ENCODE measurements at regions not wholly inside any gene's neighbourhood (a gene's known extent, or its start where the extent isn't known, plus 50 kb on each side); places are given as distances from the start of the nearest gene placed in this dataset.

GRCh38 chr9:116027511-116027910 is 126.1 kb upstream of the PAPPA start:
- H3K36me3 ChIP-seq: no peaks in the 10 kb centered on the region
- no peaks in the 10 kb centered on the region for H3K9me3 ChIP-seq
- intact Hi-C loops (cut with DNase I): loop anchor here in 1 of 3 donors (5.0 kb wide), 1 partner anchor 120 kb away; no protein-coding TSS in a partner anchor
- no peak for DNase-seq
- H3K27ac ChIP-seq: no peak overlapping the region
- no peaks in the 10 kb centered on the region for H3K4me1 ChIP-seq
- H3K27me3 ChIP-seq: no peaks in the 10 kb centered on the region
- TF ChIP-seq, protein P1, sequence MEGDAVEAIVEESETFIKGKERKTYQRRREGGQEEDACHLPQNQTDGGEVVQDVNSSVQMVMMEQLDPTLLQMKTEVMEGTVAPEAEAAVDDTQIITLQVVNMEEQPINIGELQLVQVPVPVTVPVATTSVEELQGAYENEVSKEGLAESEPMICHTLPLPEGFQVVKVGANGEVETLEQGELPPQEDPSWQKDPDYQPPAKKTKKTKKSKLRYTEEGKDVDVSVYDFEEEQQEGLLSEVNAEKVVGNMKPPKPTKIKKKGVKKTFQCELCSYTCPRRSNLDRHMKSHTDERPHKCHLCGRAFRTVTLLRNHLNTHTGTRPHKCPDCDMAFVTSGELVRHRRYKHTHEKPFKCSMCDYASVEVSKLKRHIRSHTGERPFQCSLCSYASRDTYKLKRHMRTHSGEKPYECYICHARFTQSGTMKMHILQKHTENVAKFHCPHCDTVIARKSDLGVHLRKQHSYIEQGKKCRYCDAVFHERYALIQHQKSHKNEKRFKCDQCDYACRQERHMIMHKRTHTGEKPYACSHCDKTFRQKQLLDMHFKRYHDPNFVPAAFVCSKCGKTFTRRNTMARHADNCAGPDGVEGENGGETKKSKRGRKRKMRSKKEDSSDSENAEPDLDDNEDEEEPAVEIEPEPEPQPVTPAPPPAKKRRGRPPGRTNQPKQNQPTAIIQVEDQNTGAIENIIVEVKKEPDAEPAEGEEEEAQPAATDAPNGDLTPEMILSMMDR (IDR thresholded peaks at IDR 0.05): no peak
- 61 to 68% methylated on average over 1 of the region's 1 CpG for WGBS, 2 donors
- H3K4me3 ChIP-seq: no peak overlapping the region
- no peak for ATAC-seq
- FAIRE-seq: no peak

DNA sequence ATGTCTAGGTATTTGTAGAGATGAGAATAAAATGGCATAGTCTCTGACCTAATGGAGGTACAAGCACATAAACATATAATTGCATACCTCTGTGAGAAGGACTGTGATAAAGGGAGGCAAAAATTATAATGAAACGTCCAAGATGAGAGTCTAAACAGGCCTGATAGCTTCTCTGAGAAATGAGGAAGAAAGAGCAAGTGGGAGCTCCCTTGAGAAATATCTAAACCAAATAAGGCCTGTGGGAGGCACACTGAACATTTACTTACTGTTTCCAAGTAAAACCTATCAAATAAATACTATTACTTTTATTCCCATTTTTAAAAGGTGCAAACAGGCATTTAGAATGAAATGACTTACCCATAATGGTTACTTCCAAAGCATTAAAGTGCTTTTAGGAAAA is 125.6 kb upstream of the PAPPA start:
- H3K9me3 ChIP-seq: no peaks in the 10 kb centered on the region
- H3K4me1 ChIP-seq: no peaks in the 10 kb centered on the region
- no peak for DNase-seq
- ATAC-seq: no peak
- TF ChIP-seq, protein P1 (IDR thresholded peaks at IDR 0.05): no peak
- WGBS, 2 donors: 24 to 26% methylated on average over 1 of the region's 1 CpG
- no peak for FAIRE-seq
- no peak overlapping the region for H3K4me3 ChIP-seq
- no peaks in the 10 kb centered on the region for H3K36me3 ChIP-seq
- H3K27me3 ChIP-seq: no peaks in the 10 kb centered on the region
- intact Hi-C loops (cut with DNase I): loop anchor here in 1 of 3 donors (5.0 kb wide), 1 partner anchor 121 kb away; no protein-coding TSS in a partner anchor
- no peak overlapping the region for H3K27ac ChIP-seq

- FAIRE-seq (no peak), DNase-seq (no peak), ATAC-seq (no peak)
- H3K36me3 ChIP-seq: no peaks in the 10 kb centered on the region
- no peaks in the 10 kb centered on the region for H3K9me3 ChIP-seq
- H3K4me3 ChIP-seq: no peak overlapping the region
- no peaks in the 10 kb centered on the region for H3K4me1 ChIP-seq
- H3K27ac ChIP-seq: no peak overlapping the region
- TF ChIP-seq, protein P1 (IDR thresholded peaks at IDR 0.05): no peak
- no peaks in the 10 kb centered on the region for H3K27me3 ChIP-seq
- intact Hi-C loops (cut with DNase I): no loop called here
Observed at GRCh38 chr9:116030517-116030916, 123.1 kb upstream of the PAPPA start.

DNA sequence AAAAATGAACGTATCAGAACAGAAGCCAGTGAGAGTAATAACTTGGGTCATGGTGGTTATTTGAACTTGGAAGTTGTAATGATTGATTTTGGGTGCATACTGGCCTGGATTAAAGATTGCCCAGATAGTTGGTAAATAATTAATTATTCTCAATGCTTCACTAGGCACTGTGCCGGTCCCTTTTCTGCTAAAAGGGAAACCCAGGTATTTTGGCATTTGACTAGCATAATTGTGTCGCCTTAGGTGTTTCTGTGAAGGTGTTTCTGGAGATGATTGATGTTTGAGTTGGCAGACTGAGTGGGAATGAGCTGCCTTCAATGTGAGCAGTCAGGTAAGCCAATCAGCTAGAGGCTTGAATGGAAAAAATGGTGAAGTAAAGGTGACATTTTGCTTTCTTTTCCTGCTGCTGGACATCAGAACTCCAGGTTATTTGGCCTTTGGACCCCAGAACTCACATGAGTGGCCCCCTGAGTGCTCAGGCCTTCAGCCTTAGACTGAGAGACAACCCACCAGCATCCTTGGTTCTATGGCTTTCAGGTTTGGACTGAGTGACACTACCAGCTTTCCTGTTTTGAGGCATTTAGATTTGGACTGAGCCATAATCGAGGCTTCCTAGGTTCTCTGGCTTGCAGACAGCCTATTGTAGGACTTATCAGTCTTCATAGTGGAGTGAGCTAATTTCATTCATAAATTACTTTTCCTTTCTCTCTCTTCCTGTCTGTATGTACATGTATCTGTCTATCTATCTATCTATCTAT is 120.7 kb upstream of the PAPPA start:
- no peaks in the 10 kb centered on the region for H3K27me3 ChIP-seq
- DNase-seq: peak in 2 of 6 donors; percentile 3 to 29
- FAIRE-seq: no peak
- no peaks in the 10 kb centered on the region for H3K36me3 ChIP-seq
- intact Hi-C loops (cut with DNase I): no loop called here
- H3K9me3 ChIP-seq: no peaks in the 10 kb centered on the region
- 22 to 26% methylated on average over 4 of the region's 4 CpGs for WGBS, 2 donors
- no peak overlapping the region for H3K4me3 ChIP-seq
- peak; percentile 63 to 93 (median 82) for ATAC-seq
- no peaks in the 10 kb centered on the region for H3K4me1 ChIP-seq
- H3K27ac ChIP-seq: peak overlapping the region in 2 of 4 donors; percentile 49 to 69
- TF ChIP-seq, protein P1 (IDR thresholded peaks at IDR 0.05): no peak

DNA sequence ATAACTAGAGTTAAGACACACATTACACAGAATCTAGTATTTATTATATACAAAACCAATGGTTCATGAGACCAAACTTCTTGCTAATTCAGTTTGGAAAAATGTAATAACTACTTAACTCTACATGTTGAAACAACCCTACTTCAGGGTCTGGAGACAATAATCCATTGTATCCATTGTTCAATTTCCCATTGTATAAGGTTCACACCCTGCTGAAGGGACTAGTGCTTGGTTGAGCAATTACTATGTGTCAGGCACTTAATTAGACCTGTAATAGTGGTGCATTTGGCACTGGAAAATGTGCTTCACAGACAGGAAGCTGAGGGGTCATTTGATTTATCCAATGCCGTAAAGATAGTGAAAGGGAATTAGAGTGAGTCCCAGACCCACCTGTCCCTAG is 114.3 kb upstream of the PAPPA start:
- TF ChIP-seq, protein P1 (IDR thresholded peaks at IDR 0.05): no peak
- no peak for FAIRE-seq
- 38 to 42% methylated on average over 1 of the region's 1 CpG for WGBS, 2 donors
- intact Hi-C loops (cut with DNase I): no loop called here
- no peak overlapping the region for H3K4me3 ChIP-seq
- no peaks in the 10 kb centered on the region for H3K36me3 ChIP-seq
- H3K27me3 ChIP-seq: no peaks in the 10 kb centered on the region
- no peaks in the 10 kb centered on the region for H3K9me3 ChIP-seq
- no peaks in the 10 kb centered on the region for H3K4me1 ChIP-seq
- peak overlapping the region in 3 of 4 donors; percentile 12 to 48 (median 40) for H3K27ac ChIP-seq
- no peak for DNase-seq
- peak in 1 of 4 donors; percentile 31 for ATAC-seq
